ENCODE measurements at regions not wholly inside any gene's neighbourhood (a gene's known extent, or its start where the extent isn't known, plus 50 kb on each side); places are given as distances from the start of the nearest gene placed in this dataset.

DNA sequence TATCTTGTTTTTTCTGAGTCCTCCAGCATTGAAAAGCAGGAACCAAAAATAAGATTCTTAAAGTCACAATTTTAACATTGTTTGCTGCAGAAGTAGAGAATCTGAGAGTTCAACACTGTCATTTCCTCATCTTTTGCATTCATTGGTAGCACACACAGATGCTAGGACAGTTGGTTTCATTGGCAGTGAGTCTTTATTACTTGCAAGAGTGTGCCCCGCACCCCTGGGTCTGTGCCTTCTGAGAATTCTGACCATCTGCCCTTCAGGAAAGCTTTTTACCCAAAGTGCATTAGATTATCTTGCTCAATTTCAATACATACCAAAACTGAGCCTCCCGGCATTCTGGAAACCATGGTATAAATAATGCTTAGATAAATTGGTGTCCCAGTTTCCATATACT lies 247.7 kb upstream of the SLITRK1 start:
- no peak for TF ChIP-seq EZH2 (IDR thresholded peaks at IDR 0.05; ENCODE audit: low read length, unreplicated experiment)
- TF ChIP-seq, protein P1, sequence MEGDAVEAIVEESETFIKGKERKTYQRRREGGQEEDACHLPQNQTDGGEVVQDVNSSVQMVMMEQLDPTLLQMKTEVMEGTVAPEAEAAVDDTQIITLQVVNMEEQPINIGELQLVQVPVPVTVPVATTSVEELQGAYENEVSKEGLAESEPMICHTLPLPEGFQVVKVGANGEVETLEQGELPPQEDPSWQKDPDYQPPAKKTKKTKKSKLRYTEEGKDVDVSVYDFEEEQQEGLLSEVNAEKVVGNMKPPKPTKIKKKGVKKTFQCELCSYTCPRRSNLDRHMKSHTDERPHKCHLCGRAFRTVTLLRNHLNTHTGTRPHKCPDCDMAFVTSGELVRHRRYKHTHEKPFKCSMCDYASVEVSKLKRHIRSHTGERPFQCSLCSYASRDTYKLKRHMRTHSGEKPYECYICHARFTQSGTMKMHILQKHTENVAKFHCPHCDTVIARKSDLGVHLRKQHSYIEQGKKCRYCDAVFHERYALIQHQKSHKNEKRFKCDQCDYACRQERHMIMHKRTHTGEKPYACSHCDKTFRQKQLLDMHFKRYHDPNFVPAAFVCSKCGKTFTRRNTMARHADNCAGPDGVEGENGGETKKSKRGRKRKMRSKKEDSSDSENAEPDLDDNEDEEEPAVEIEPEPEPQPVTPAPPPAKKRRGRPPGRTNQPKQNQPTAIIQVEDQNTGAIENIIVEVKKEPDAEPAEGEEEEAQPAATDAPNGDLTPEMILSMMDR (conservative IDR thresholded peaks at IDR 0.05; ENCODE audit: low read depth, low read length) = no peak
